ENCODE measurements at regions not wholly inside any gene's neighbourhood (a gene's known extent, or its start where the extent isn't known, plus 50 kb on each side); places are given as distances from the start of the nearest gene placed in this dataset.
"Not testable (repeated sequence)": the region's sequence is repeated elsewhere in the genome, so short reads cannot be mapped to it uniquely, and the experiment has no call there.

DNA sequence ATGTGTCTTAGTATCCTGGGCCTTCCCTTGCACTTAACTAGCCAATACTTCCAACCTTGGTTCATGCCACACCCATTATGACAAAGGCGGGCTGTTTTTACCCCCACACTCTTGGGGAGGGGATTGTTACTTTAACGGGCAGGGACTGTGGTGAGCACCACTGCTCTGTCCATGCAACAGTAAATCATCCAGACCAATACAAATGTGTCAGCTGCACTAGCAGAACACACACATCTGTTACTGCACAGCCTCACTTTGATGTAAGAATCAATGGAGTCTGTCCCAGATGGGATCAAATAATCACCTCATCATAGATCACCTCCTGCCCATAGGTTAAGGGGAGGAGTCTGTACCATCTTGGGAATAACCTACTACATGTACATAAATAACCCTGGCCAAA lies 58.1 kb downstream of the NPAP1 start:
- DNase-seq = no peak

DNA sequence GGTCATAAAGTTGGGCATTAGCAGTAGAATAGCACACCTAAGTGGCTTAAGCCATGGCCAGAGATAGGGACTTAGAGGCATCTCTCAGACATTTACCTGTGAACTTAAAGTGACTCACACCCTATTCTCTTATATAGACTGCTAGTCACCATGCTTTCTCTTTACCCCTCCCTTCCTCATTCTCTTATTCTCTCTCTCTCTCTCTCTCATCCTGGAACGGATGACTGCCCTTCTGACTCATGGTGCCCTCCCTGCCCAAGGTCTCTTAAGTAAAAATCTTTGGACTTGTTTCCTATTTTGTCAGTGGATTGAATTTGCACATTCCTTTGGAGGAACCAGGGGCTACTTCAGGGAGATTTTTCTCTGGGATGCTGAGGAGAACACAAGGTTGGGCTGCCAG lies 58.8 kb downstream of the NPAP1 start:
- DNase-seq = no peak

DNA sequence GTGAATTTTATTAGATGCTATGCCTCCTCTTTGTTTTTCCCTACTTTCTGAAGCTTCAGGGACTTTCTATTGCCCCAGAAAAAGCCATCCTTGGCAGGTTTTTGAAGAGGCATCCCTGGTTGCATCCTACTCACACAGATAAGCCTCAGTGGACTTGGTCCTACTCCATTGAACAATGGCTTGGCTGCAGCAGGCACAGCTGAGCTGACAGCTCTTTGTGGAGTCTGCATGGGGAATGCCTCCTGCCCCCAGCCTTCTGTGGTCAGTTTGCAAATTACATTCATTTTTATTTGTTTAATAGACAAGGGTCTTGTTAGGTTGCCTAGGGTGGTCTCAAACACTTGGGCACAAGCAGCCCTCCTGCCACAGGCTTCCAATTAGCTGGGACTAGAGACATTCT lies 69.7 kb downstream of the NPAP1 start:
- no peak for DNase-seq

- no peak for DNase-seq
Observed at GRCh38 chr15:24746094-24746493, 70.5 kb downstream of the NPAP1 start.

DNA sequence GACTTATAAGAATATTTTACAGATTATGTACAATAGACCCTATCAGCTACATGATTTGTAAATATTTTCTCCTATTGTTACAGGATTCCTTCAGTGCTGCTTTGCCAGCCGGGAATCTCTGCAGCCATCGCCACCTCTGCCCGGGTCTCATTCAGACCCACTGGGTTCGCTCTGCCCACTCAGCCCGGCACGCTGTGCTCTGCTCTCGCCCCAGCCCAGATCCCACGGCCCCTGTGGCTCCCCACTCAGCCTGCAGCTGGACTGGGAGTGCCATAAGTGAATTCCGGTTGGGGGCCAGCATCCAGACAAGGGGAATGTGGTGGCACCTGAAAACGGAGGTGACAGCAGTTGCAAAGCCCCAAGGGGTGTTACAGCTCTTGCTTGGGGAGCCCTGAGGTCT lies 71.8 kb downstream of the NPAP1 start:
- DNase-seq = no peak

- no peak for DNase-seq
Observed at GRCh38 chr15:24748812-24749439, 73.4 kb downstream of the NPAP1 start.

DNA sequence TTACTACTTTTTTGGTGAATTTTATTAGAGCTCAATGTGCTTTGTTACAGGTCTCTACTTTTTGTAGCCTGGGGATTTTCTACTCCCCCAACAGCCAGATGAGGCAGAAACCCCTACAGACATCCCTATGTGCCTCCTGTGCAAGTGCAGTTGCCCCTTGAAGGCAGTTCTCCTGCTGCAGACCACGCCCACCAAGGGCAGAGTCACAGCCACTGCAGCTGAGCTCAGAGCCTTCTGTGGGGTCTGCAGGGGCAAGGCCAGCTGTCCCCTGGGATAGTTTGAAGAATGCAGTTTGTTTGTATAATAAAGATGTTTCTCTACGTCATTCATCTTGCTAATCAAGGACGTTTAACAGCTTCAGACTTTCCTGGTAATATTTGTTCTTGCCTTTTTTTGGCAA lies 76.8 kb downstream of the NPAP1 start:
- no peak for DNase-seq

DNA sequence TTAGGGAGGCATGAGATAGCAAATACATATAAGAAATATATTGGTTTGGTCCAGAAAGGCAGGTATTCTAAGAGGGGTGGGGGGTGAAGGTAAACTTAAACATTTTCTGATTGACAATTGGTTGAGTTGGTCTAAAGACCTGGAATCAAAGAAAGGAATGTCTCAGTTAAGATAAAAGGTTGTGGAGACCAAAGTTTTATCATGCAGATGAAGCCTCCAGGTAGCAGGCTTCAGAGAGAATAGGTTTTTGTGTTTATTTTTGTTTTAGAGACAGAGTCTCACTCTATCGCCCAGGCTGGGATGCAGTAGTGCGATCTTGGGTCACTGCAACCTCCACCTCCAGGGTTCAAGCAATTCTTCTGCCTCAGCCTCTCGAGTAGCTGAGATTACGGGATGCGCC lies 80.5 kb downstream of the NPAP1 start:
- no peak for DNase-seq

DNA sequence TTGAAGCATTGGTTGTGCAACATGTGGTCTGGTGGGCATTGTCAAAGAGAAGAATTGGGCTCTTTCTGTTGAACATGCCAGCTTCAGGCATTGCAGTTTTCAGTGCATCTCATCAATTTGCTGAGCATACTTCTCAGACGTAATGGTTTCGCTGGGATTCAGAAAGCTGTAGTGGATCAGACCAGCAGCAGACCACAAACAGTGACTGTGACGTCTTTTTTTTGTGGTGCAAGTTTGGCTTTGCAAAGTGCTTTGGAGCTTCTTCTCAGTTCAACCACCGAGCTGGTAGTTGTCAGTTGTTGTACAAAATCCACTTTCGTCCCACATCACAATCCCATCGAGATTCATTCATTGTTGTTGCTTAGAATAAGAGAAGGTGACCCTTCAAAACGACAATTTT lies 84.5 kb downstream of the NPAP1 start:
- DNase-seq = no peak

GRCh38 chr15:24761704-24762302 lies 86.2 kb downstream of the NPAP1 start:
- DNase-seq = no peak

- DNase-seq = no peak
Observed at GRCh38 chr15:24763891-24764290, 88.3 kb downstream of the NPAP1 start.

DNA sequence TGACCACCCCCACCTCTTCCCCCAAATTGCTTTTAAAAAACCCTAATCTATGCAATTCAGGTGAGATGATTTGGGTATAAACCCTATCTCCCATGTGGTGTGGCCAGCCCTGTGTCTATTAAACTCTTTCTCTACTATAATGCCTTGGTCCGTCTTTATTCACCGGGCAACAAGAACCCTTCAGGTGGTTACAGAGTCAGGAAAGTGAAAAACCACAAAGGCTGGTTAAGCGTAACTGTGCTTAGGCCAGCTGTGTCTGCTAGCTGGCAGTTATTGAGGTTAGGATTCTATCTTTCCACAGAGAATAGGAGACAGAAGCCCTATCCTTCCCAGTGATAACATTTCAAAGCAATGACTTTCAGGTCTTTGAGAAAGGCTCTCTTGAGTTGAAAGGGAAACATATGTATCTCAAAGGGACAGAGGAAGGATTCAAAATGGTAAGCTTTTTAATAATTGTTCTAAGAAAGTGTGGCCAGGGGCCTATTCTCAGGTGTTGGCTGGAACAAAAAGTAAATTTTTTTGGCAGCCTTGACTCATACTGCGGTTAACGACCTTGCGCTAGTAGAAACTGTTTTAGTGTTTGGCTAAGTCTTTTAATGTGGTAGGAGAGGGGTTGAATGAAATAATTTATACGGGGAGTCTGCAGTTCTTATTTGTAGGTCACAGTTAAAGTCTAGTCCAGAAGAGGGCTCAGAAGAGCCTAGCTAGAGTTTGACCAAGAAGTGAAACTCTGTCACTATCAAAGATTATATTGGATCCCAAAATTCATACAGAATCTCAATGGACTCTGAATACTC lies 89.0 kb downstream of the NPAP1 start:
- DNase-seq = no peak

DNA sequence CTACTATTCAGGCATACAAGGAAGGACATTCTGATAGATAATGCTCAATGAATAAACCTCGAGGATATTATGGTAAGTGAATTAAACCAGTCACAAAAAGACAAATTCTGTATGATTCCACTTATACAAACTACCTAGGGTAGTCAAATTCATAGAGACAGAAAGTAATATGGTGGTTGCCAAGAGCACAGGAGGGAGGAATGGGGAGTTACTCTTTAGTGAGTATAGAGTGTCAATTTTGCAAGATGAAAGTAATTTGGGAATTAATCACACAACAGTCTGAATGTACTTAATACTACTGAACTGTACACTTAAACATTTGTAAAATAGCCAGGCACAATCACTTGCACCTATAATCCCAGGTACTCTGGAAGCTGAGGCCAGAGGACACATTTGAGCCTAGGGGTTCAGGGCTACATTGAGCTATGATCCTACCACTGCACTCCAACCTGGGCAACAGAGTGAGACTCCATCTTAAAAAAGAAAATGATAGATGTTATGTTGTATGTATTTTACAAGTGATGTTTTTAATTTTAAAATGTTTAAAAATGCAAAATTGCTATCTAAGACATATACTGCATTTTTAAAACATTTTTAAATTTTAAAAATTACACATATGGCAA lies 91.0 kb downstream of the NPAP1 start:
- DNase-seq = no peak

DNA sequence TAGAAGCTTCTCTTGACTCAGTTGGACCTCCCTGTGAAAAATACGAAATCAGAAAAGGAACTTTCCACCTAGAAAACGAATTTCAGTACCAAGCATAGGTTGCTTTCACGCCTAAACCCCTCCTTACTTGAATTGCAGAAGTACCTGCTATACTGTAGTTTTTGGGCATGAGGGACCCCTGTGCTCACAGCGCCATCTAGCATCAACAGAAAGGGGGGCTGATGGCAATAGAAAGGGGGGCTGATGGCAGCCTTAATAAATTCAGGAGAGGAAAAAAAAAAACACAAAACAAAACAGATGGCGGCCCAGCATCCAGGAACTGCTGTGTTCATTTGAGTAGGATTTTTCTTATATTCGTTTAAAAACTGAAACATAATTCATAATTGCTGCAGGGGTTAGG lies 96.7 kb downstream of the NPAP1 start:
- no peak for DNase-seq

DNA sequence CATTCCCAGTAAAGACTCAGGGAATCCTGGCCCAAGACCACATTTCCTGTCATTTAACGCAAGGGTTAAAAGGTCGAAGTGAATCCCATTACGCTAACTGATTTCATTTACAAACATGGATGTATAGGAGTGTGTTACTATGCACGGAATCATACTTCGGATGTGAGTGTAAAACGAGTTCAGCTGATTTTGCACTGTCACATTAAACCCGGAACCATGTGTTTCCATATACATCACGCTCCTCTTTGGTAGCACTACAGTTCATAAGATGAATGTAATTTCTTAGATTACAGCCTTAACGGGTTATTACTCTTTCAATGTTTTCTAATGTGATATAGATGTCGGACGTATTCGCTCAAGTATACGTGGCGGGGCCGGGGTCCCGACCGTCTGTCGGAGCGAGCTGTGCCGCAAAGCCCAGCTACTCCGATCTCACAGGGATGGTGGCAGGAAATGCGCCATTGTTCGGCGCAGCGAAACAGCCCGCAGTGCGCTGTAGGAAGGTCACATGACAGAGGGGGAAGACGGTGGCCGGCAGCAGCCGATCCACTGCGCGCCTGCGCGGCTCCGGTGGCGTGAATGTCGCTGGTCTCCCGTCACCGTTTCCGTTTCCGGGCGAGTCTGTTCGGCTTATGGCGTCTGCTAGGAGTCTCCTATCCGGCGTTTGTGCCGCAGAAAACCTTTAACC lies 97.3 kb downstream of the NPAP1 start:
- DNase-seq = peak; percentile 9 to 84 (median 64)

- no peak for DNase-seq
Observed at GRCh38 chr15:24777307-24777706, 101.7 kb downstream of the NPAP1 start.

GRCh38 chr15:24784506-24784905 lies 108.9 kb downstream of the NPAP1 start:
- no peak for DNase-seq

DNA sequence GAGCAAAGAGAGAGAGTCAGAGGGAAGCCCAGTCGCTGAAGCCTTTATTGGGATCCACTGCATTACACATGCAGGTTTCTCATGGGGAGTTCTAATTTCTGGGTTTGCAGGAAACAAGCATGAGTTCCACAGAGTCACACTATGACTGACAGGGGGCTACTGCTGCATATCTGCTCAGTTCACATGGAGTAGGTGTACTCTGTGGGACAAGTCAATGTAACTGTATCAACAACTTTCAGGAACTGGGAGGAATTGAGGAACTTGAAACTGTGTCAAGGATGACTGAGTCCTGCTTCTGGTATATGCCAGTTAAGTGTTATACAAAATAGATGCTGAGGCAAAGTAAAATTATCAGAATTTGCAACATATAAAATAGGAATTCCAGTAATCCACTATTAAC lies 110.8 kb downstream of the NPAP1 start:
- no peak for DNase-seq

DNA sequence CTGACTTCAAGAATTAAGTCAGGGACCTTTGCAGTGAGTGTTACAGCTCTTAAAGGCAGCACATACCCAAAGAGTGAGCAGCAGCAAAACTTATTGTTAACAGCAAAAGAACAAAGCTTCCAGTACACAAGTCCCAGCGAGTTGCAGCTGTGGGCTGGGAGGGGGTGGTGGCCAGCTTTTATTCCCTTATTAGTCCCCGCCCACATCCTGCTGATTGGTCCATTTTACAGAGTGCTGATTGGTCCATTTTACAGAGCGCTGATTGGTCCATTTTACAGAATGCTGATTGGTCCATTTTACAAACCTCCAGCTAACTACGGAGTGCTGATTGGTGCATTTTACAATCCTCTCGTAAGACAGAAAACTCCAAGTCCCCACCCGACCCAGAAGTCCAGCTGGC lies 127.0 kb downstream of the NPAP1 start:
- not testable (repeated sequence) for DNase-seq

- no peak for DNase-seq
Observed at GRCh38 chr15:24819680-24820079, 135.1 kb upstream of the SNRPN start.

DNA sequence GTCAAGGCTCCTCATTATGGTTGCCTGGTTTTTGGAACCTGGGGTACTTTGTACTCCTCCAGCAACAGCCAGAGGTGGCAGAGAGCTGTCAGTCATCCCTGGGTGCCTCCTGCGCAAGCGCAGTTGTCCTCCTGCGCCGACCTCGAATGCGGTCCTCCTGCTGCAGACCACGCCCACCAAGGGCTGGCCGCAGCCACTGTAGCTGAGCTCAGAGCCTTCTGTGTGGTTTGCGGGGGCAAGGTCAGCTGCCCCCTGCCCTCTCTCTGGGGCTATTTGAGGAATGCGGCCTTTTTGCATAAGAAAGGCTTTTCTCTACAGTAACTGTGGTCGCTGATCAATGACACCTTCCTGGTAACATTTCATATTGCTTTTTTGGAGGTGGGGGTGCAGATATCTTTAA lies 131.3 kb upstream of the SNRPN start:
- peak in 49 of 58 donors; percentile 1 to 74 (median 28) for DNase-seq

GRCh38 chr15:24832282-24832681 lies 122.5 kb upstream of the SNRPN start:
- DNase-seq = no peak

All from anterior cingulate cortex (tissue), 58 donors.